H9 (cell line): ENCODE measurements at regions not wholly inside any gene's neighbourhood (a gene's known extent, or its start where the extent isn't known, plus 50 kb on each side); places are given as distances from the start of the nearest gene placed in this dataset.

Experiments used
- DNase-seq: peaks from one replicate; pipeline ENCODE4 v3.0.0-alpha.2; 2017
- H2AFZ ChIP-seq: one replicate; pipeline ENCODE4 v1.6.1; 2013; ENCODE audit warnings: mild to moderate bottlenecking, low read length, control low read depth, moderate library complexity
- H2AK5ac ChIP-seq: 2 replicates; pipeline ENCODE4 v1.6.1; 2013; ENCODE audit warnings: low read length, control low read depth, mixed read lengths; ENCODE audit not compliant: insufficient read length
- H2BK120ac ChIP-seq: one replicate; pipeline ENCODE4 v1.6.1; 2013; ENCODE audit warnings: low read depth, mild to moderate bottlenecking, low read length, control low read depth, inconsistent platforms; ENCODE audit not compliant: poor library complexity, severe bottlenecking
- H2BK12ac ChIP-seq: 2 replicates; pipeline ENCODE4 v1.6.1; 2013; ENCODE audit warnings: low read length, control low read depth, mixed read lengths, low read depth; ENCODE audit not compliant: insufficient read length
- H2BK15ac ChIP-seq: 2 replicates; pipeline ENCODE4 v1.6.1; 2013; ENCODE audit warnings: low read depth, low read length, control low read depth
- H2BK20ac ChIP-seq: one replicate; pipeline ENCODE4 v1.6.1; 2013; ENCODE audit warnings: low read depth, mild to moderate bottlenecking, low read length, control low read depth, inconsistent platforms; ENCODE audit not compliant: poor library complexity, severe bottlenecking
- H2BK5ac ChIP-seq: 2 replicates; pipeline ENCODE4 v1.6.1; 2013; ENCODE audit warnings: low read length, control low read depth, mixed read lengths; ENCODE audit not compliant: insufficient read length
- H3K14ac ChIP-seq: 2 replicates; pipeline ENCODE4 v1.6.1; 2013; ENCODE audit warnings: low read length, control low read depth; ENCODE audit not compliant: insufficient read depth
- H3K18ac ChIP-seq: 2 replicates; pipeline ENCODE4 v1.6.1; 2013; ENCODE audit warnings: low read depth, mild to moderate bottlenecking, mixed read lengths, low read length, control low read depth; ENCODE audit not compliant: insufficient read length
- H3K23ac ChIP-seq: 2 replicates; pipeline ENCODE4 v1.6.1; 2013; ENCODE audit warnings: low read length, control low read depth, mixed read lengths, low read depth; ENCODE audit not compliant: insufficient read length
- H3K23me2 ChIP-seq: 2 replicates; pipeline ENCODE4 v1.6.1; 2013; ENCODE audit warnings: low read depth, mild to moderate bottlenecking, mixed read lengths, low read length, control low read depth; ENCODE audit not compliant: insufficient read length, poor library complexity, severe bottlenecking
- H3K27ac ChIP-seq: 2 replicates; pipeline ENCODE4 v1.5.1; 2013; ENCODE audit warnings: low read length, control low read depth, mixed read lengths, low read depth; ENCODE audit not compliant: insufficient read length
- H3K27me3 ChIP-seq: 2 replicates; pipeline ENCODE4 v1.6.1; 2013; ENCODE audit warnings: low read length, control low read depth, inconsistent platforms; ENCODE audit not compliant: insufficient read depth
- H3K4ac ChIP-seq: 2 replicates; pipeline ENCODE4 v1.6.1; 2013; ENCODE audit warnings: low read depth, mild to moderate bottlenecking, control low read depth, inconsistent platforms, low read length, moderate library complexity
- H3K4me1 ChIP-seq: 2 replicates; pipeline ENCODE4 v1.6.1; 2013; ENCODE audit warnings: low read length, control low read depth, inconsistent platforms; ENCODE audit not compliant: insufficient read depth
- H3K4me2 ChIP-seq: 2 replicates; pipeline ENCODE4 v1.6.1; 2013; ENCODE audit warnings: low read length, control low read depth, mixed read lengths; ENCODE audit not compliant: insufficient read length, insufficient read depth
- H3K56ac ChIP-seq: 2 replicates; pipeline ENCODE4 v1.6.1; 2013; ENCODE audit warnings: low read depth, mild to moderate bottlenecking, mixed read lengths, low read length, control low read depth; ENCODE audit not compliant: insufficient read length
- H3K79me1 ChIP-seq: 2 replicates; pipeline ENCODE4 v1.6.1; 2013; ENCODE audit warnings: low read depth, mild to moderate bottlenecking, moderate library complexity, low read length, control low read depth, inconsistent platforms; ENCODE audit not compliant: insufficient read depth, poor library complexity, severe bottlenecking
- H3K79me2 ChIP-seq: 2 replicates; pipeline ENCODE4 v1.6.1; 2013; ENCODE audit warnings: low read length, control low read depth, inconsistent platforms; ENCODE audit not compliant: insufficient read depth
- H3K9ac ChIP-seq: 2 replicates; pipeline ENCODE4 v1.6.1; 2013; ENCODE audit warnings: low read length, control low read depth, mixed read lengths; ENCODE audit not compliant: insufficient read length; ENCODE audit errors: extremely low read depth
- H3K9me3 ChIP-seq: one replicate; pipeline ENCODE4 v1.6.1; 2013; ENCODE audit warnings: low read depth, low read length, inconsistent platforms; ENCODE audit not compliant: control insufficient read depth
- H3T11ph ChIP-seq: one replicate; pipeline ENCODE4 v1.6.1; 2013; ENCODE audit warnings: mild to moderate bottlenecking, low read length, control low read depth, inconsistent platforms
- H4K20me1 ChIP-seq: one replicate; pipeline ENCODE4 v1.6.1; 2013; ENCODE audit not compliant: control insufficient read depth, insufficient read length, insufficient read depth
- H4K5ac ChIP-seq: 2 replicates; pipeline ENCODE4 v1.6.1; 2013; ENCODE audit warnings: low read depth, mild to moderate bottlenecking, mixed read lengths, low read length, control low read depth; ENCODE audit not compliant: insufficient read length
- H4K8ac ChIP-seq: replicated peaks from 2 replicates; pipeline ENCODE4 v1.6.1; 2013; ENCODE audit warnings: low read length, control low read depth, mixed read lengths, low read depth; ENCODE audit not compliant: insufficient read length
- H4K91ac ChIP-seq: 2 replicates; pipeline ENCODE4 v1.6.1; 2013; ENCODE audit warnings: low read depth, mild to moderate bottlenecking, moderate library complexity, mixed read lengths, low read length, control low read depth; ENCODE audit not compliant: insufficient read length
- H3K27ac Mint-ChIP-seq, 3 experiments: 2 replicates in 2 of 3; 3 replicates in 1 of 3; pipeline ENCODE4 v1.8.0; 2020 to 2021; ENCODE audit warnings: mixed read lengths in 3 of 3, mild to moderate bottlenecking in 1 of 3, moderate library complexity in 1 of 3
- H3K27me3 Mint-ChIP-seq: 2 replicates; pipeline ENCODE4 v1.8.0; 2021; ENCODE audit warnings: low read depth, mild to moderate bottlenecking, moderate library complexity, mixed read lengths
- H3K36me3 Mint-ChIP-seq, 3 experiments: 2 replicates in 2 of 3; 3 replicates in 1 of 3; pipeline ENCODE4 v1.8.0; 2020 to 2021; ENCODE audit warnings: low read depth in 3 of 3, mixed read lengths in 3 of 3; ENCODE audit not compliant: insufficient read depth in 1 of 3
- H3K4me1 Mint-ChIP-seq, 2 experiments: 2 replicates each; pipeline ENCODE4 v1.8.0; 2020; ENCODE audit warnings: mixed read lengths in 2 of 2
- H3K4me3 Mint-ChIP-seq, 2 experiments: 2 replicates in 1 of 2; 3 replicates in 1 of 2; pipeline ENCODE4 v1.8.0; 2020 to 2021; ENCODE audit warnings: mild to moderate bottlenecking in 2 of 2, mixed read lengths in 2 of 2, moderate library complexity in 1 of 2
- H3K9me3 Mint-ChIP-seq, 2 experiments: 2 replicates in 1 of 2; 3 replicates in 1 of 2; pipeline ENCODE4 v1.8.0; 2020; ENCODE audit warnings: mild to moderate bottlenecking in 2 of 2, mixed read lengths in 2 of 2, moderate library complexity in 1 of 2
- CTCF ChIP-seq: fragments of 200-600 bp; sonication (generic); conservative IDR thresholded peaks from 3 replicates; pipeline ENCODE4 v1.8.0; 2021; ENCODE audit warnings: antibody characterized with exemption, mild to moderate bottlenecking
- WGBS: extraction: QIAGEN DNeasy Blood & Tissue Kit; methylation state at CpG from one replicate; pipeline ENCODE4 v1.1.7; 2013; ENCODE audit warnings: missing lambda C conversion rate, low lambda C conversion rate, mixed read lengths; ENCODE audit not compliant: insufficient read length; ENCODE audit errors: extremely low coverage; 5-methylcytosine and 5-hydroxymethylcytosine counted together

GRCh38 chr12:3951380-3952135, 78.4 kb upstream of the PARP11 start:
- Histone ChIP-seq H2AFZ (no peak overlapping the region), H3K23me2 (no peaks in the 10 kb centered on the region), H3K79me1 (no peaks in the 10 kb centered on the region), H3K27ac (no peak overlapping the region), H3K18ac (no peak overlapping the region), H3K79me2 (no peaks in the 10 kb centered on the region), H2BK20ac (no peak overlapping the region), H3K56ac (no peak overlapping the region), H2BK12ac (no peak overlapping the region), H2AK5ac (no peak overlapping the region), H4K20me1 (no peaks in the 10 kb centered on the region), H3K4me2 (no peak overlapping the region), H4K8ac (no peak overlapping the region), H3K9me3 (no peaks in the 10 kb centered on the region), H3K23ac (no peak overlapping the region), H2BK5ac (no peak overlapping the region), H3T11ph (no peak overlapping the region), H3K14ac (peak overlapping the region; percentile 10; the same call in 1 of the 2 replicates), H4K5ac (no peak overlapping the region), H3K9ac (no peak overlapping the region), H3K4ac (no peak overlapping the region), H2BK15ac (no peak overlapping the region), H2BK120ac (no peak overlapping the region), H4K91ac (no peak overlapping the region), H3K4me1 (no peaks in the 10 kb centered on the region; the same call in 1 of the 2 replicates), H3K27me3 (no peaks in the 10 kb centered on the region)
- Mint-ChIP-seq H3K36me3 (peaks cover 0 to 4% (median 0%) of the 10 kb centered on the region in 3 experiments; a peak in 3 of 7 replicates), H3K4me1 (peaks cover 4 to 13% of the 10 kb centered on the region in 2 experiments), H3K27ac (no peak overlapping the region), H3K27me3 (peaks cover 28% of the 10 kb centered on the region), H3K9me3 (peaks cover 5 to 6% of the 10 kb centered on the region in 2 experiments; a peak in 3 of 5 replicates), H3K4me3 (no peak overlapping the region)
- no CpG with 5 or more reads among the region's 23 CpGs for WGBS
- peak; percentile 39 for DNase-seq
- no peak for TF ChIP-seq CTCF
